Brain microvascular endothelial cell (primary cell): ENCODE measurements at regions not wholly inside any gene's neighbourhood (a gene's known extent, or its start where the extent isn't known, plus 50 kb on each side); places are given as distances from the start of the nearest gene placed in this dataset.

Experiments
- DNase-seq: peaks from one replicate; pipeline ENCODE4 v3.0.0-alpha.2; 2020
- H3K27ac ChIP-seq: fragments of 250-450 bp; sonication (Bioruptor Pico); 2 replicates; pipeline ENCODE4 v1.5.1; 2020; ENCODE audit warnings: mild to moderate bottlenecking, moderate library complexity
- H3K27me3 ChIP-seq: fragments of 250-450 bp; sonication (Bioruptor Pico); replicated peaks from 2 replicates; pipeline ENCODE4 v1.5.1; 2020; ENCODE audit warnings: mild to moderate bottlenecking
- H3K36me3 ChIP-seq: fragments of 250-450 bp; sonication (Bioruptor Pico); replicated peaks from 2 replicates; pipeline ENCODE4 v1.5.1; 2020; ENCODE audit warnings: mild to moderate bottlenecking
- H3K4me3 ChIP-seq: 2 replicates; pipeline ENCODE4 v1.5.1; 2011; ENCODE audit warnings: low read depth, mild to moderate bottlenecking, control low read depth, low read length, moderate library complexity
- CTCF ChIP-seq: IDR thresholded peaks from 2 replicates; pipeline ENCODE4 v1.5.1; 2011; ENCODE audit warnings: low read depth, mild to moderate bottlenecking, moderate library complexity, low read length, control low read depth, inconsistent platforms; ENCODE audit errors: missing control alignments
- in situ Hi-C: cut with HindIII; loops from 2 replicates; pipeline ENCODE4 v1.10.0; 2017; ENCODE audit warnings: low sequenced_read_pairs, low pct_ligation_motif_present

GRCh38 chr19:30271816-30272215 lies 100.4 kb upstream of the ZNF536 start:
- in situ Hi-C loops: no loop called here
- TF ChIP-seq CTCF: no peak
- Histone ChIP-seq H3K27ac (no peak overlapping the region), H3K36me3 (no peaks in the 10 kb centered on the region), H3K27me3 (no peaks in the 10 kb centered on the region), H3K4me3 (no peak overlapping the region)
- no peak for DNase-seq

- H3K27ac ChIP-seq: no peak overlapping the region
- H3K4me3 ChIP-seq: no peak overlapping the region
- no peak for DNase-seq
- in situ Hi-C loops: no loop called here
- no peaks in the 10 kb centered on the region for H3K27me3 ChIP-seq
- TF ChIP-seq CTCF: no peak
- no peaks in the 10 kb centered on the region for H3K36me3 ChIP-seq
Measured at GRCh38 chr19:30272554-30272953, 99.6 kb upstream of the ZNF536 start.

- in situ Hi-C loops: no loop called here
- no peak for TF ChIP-seq CTCF
- Histone ChIP-seq H3K27me3 (no peaks in the 10 kb centered on the region), H3K36me3 (no peaks in the 10 kb centered on the region), H3K27ac (no peak overlapping the region), H3K4me3 (no peak overlapping the region)
- DNase-seq: no peak
Measured at GRCh38 chr19:30273184-30273583, 99.0 kb upstream of the ZNF536 start.

GRCh38 chr19:30274987-30275386 lies 97.2 kb upstream of the ZNF536 start:
- H3K27ac ChIP-seq: no peak overlapping the region
- DNase-seq: no peak
- H3K36me3 ChIP-seq: no peaks in the 10 kb centered on the region
- H3K27me3 ChIP-seq: no peaks in the 10 kb centered on the region
- in situ Hi-C loops: no loop called here
- no peak for TF ChIP-seq CTCF
- no peak overlapping the region for H3K4me3 ChIP-seq

GRCh38 chr19:30276011-30276882 lies 95.9 kb upstream of the ZNF536 start:
- no peak for DNase-seq
- Histone ChIP-seq H3K27ac (no peak overlapping the region), H3K4me3 (no peak overlapping the region), H3K27me3 (no peaks in the 10 kb centered on the region), H3K36me3 (no peaks in the 10 kb centered on the region)
- TF ChIP-seq CTCF: no peak
- in situ Hi-C loops: no loop called here

GRCh38 chr19:30276883-30277280 lies 95.3 kb upstream of the ZNF536 start:
- H3K27ac ChIP-seq: no peak overlapping the region
- in situ Hi-C loops: no loop called here
- TF ChIP-seq CTCF: no peak
- H3K36me3 ChIP-seq: no peaks in the 10 kb centered on the region
- H3K4me3 ChIP-seq: no peak overlapping the region
- DNase-seq: no peak
- no peaks in the 10 kb centered on the region for H3K27me3 ChIP-seq
